Islet precursor cell (in vitro differentiated cells): ENCODE measurements at regions not wholly inside any gene's neighbourhood (a gene's known extent, or its start where the extent isn't known, plus 50 kb on each side); places are given as distances from the start of the nearest gene placed in this dataset.

Source experiments
- DNase-seq: peaks from one replicate; pipeline ENCODE4 v3.0.0-alpha.2; 2018

- no peak for DNase-seq
These were observed 434.5 kb upstream of the MANEA start for GRCh38 chr6:95142661-95143335.

- DNase-seq: no peak
These were observed 433.7 kb upstream of the MANEA start for GRCh38 chr6:95143408-95144180.

GRCh38 chr6:95145457-95145856 is 431.9 kb upstream of the MANEA start:
- DNase-seq: no peak

- DNase-seq: no peak
These were observed 417.8 kb upstream of the MANEA start for GRCh38 chr6:95159557-95159956.

- no peak for DNase-seq
These were observed 407.6 kb upstream of the MANEA start for GRCh38 chr6:95169775-95170174.

GRCh38 chr6:95175927-95176675 is 401.2 kb upstream of the MANEA start:
- DNase-seq: no peak

- DNase-seq: no peak
These were observed 391.5 kb upstream of the MANEA start for GRCh38 chr6:95185874-95186273.

- no peak for DNase-seq
These were observed 390.6 kb upstream of the MANEA start for GRCh38 chr6:95186710-95187109.

GRCh38 chr6:95197590-95197989 is 379.7 kb upstream of the MANEA start:
- DNase-seq: no peak

GRCh38 chr6:95203153-95203754 is 374.1 kb upstream of the MANEA start:
- no peak for DNase-seq

- no peak for DNase-seq
These were observed 373.2 kb upstream of the MANEA start for GRCh38 chr6:95204178-95204577.

- DNase-seq: no peak
These were observed 368.7 kb upstream of the MANEA start for GRCh38 chr6:95208621-95209020.

- DNase-seq: no peak
These were observed 368.3 kb upstream of the MANEA start for GRCh38 chr6:95209074-95209473.

- no peak for DNase-seq
These were observed 360.8 kb upstream of the MANEA start for GRCh38 chr6:95216555-95216954.

- no peak for DNase-seq
These were observed 350.0 kb upstream of the MANEA start for GRCh38 chr6:95227351-95227750.

GRCh38 chr6:95228636-95229035 is 348.7 kb upstream of the MANEA start:
- DNase-seq: no peak

- DNase-seq: no peak
These were observed 347.1 kb upstream of the MANEA start for GRCh38 chr6:95230071-95230740.

GRCh38 chr6:95231416-95231815 is 345.9 kb upstream of the MANEA start:
- no peak for DNase-seq

GRCh38 chr6:95232446-95232845 is 344.9 kb upstream of the MANEA start:
- no peak for DNase-seq

- DNase-seq: no peak
These were observed 343.5 kb upstream of the MANEA start for GRCh38 chr6:95233879-95234278.

- DNase-seq: no peak
These were observed 336.8 kb upstream of the MANEA start for GRCh38 chr6:95240514-95240913.

GRCh38 chr6:95242560-95242959 is 334.8 kb upstream of the MANEA start:
- DNase-seq: no peak

GRCh38 chr6:95243053-95243452 is 334.3 kb upstream of the MANEA start:
- no peak for DNase-seq
